ENCODE measurements at regions not wholly inside any gene's neighbourhood (a gene's known extent, or its start where the extent isn't known, plus 50 kb on each side); places are given as distances from the start of the nearest gene placed in this dataset.

DNA sequence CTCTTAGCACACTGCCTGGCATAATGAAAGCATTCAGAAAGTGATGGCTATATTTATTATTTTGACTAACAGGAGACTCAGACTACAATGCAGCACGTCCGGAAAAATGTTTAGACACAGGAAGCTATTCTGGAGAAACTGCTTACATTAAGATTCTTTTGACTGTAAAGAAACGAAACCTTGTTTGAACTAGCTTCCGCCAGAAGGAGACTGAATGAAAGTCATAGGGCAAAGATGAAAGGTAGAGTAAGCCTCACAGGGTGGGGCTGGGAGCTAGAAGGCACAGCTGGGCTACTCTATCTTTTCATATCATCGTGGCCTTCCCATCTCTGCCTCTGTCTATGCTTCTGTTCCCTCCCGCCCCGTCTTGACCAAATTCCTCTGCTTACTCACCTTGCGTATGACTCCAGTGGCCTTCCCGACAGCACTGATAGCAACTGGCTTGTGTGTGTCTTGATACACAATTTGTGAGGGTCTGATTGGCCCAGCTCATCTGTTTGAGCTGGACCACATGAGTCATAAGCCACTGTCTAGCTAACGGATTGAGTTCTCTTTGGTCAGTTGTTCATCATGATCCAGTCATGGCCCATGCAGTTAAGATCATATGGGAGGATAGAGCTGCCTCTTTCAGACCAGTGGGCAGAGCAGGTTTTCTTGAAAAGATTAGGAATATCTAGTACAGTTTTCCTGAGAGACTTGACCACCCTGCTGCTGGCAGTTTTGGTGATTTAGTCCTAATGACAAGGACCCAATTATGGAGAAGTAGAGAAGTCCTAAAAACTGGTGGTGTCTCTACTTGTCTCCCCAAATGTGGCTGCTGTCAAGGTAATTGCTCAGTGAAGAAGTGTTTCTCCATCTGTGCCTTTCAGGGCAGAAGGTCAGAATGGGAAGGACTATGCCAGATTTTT, 151.5 kb upstream of the SLC38A2 start:
- Mint-ChIP-seq H3K4me1 (ENCODE audit: low read depth) (peaks cover 42% of the 10 kb centered on the region), H3K9me3 (ENCODE audit: low read depth) (peaks cover 7% of the 10 kb centered on the region), H3K27ac (ENCODE audit: unreplicated experiment) (peak overlapping the region; percentile 75), H3K36me3 (ENCODE audit: low read depth) (peaks cover 4% of the 10 kb centered on the region), H3K27me3 (ENCODE audit: low read depth) (no peaks in the 10 kb centered on the region), H3K4me3 (ENCODE audit: unreplicated experiment) (peak overlapping the region; percentile 26)
- no peak for DNase-seq (ENCODE audit: low spot score)
- TF ChIP-seq CTCF (IDR thresholded peaks at IDR 0.05) = no peak

- Mint-ChIP-seq H3K27ac (ENCODE audit: unreplicated experiment) (peak overlapping the region; percentile 75), H3K9me3 (ENCODE audit: low read depth) (peaks cover 5% of the 10 kb centered on the region), H3K4me3 (ENCODE audit: unreplicated experiment) (no peak overlapping the region), H3K27me3 (ENCODE audit: low read depth) (no peaks in the 10 kb centered on the region), H3K4me1 (ENCODE audit: low read depth) (peaks cover 48% of the 10 kb centered on the region), H3K36me3 (ENCODE audit: low read depth) (peaks cover 4% of the 10 kb centered on the region)
- DNase-seq (ENCODE audit: low spot score) = no peak
- TF ChIP-seq CTCF (IDR thresholded peaks at IDR 0.05) = no peak
These were observed 150.9 kb upstream of the SLC38A2 start for GRCh38 chr12:46523446-46523845.

DNA sequence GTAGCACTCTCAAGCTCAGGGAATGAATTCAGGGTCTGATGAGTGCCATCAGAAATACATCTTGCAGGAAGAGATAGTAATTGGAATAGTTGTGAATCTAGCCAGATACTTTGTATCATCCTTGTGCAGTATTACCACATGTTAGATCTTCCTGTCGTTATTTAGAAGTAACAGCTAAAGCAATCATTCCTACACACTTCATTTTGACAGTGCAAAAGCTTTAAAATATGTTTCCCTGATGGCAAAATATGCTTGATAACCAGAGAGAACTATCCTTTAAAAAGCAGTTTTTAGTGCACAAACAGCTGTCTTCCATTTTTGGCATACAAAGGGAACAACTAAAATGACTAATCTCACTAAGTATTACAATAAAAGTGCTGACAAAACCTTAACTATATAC, 149.5 kb upstream of the SLC38A2 start:
- TF ChIP-seq CTCF (IDR thresholded peaks at IDR 0.05) = no peak
- peaks cover 62% of the 10 kb centered on the region for H3K4me1 Mint-ChIP-seq (ENCODE audit: low read depth)
- peak overlapping the region; percentile 19 for H3K27ac Mint-ChIP-seq (ENCODE audit: unreplicated experiment)
- H3K27me3 Mint-ChIP-seq (ENCODE audit: low read depth) = no peaks in the 10 kb centered on the region
- no peaks in the 10 kb centered on the region for H3K36me3 Mint-ChIP-seq (ENCODE audit: low read depth)
- DNase-seq (ENCODE audit: low spot score) = no peak
- H3K4me3 Mint-ChIP-seq (ENCODE audit: unreplicated experiment) = no peak overlapping the region
- H3K9me3 Mint-ChIP-seq (ENCODE audit: low read depth) = no peaks in the 10 kb centered on the region

GRCh38 chr12:46521145-46521544, 148.6 kb upstream of the SLC38A2 start:
- TF ChIP-seq CTCF (IDR thresholded peaks at IDR 0.05) = no peak
- no peak overlapping the region for H3K4me3 Mint-ChIP-seq (ENCODE audit: unreplicated experiment)
- H3K36me3 Mint-ChIP-seq (ENCODE audit: low read depth) = no peaks in the 10 kb centered on the region
- H3K27me3 Mint-ChIP-seq (ENCODE audit: low read depth) = no peaks in the 10 kb centered on the region
- H3K9me3 Mint-ChIP-seq (ENCODE audit: low read depth) = no peaks in the 10 kb centered on the region
- no peak overlapping the region for H3K27ac Mint-ChIP-seq (ENCODE audit: unreplicated experiment)
- no peak for DNase-seq (ENCODE audit: low spot score)
- peaks cover 62% of the 10 kb centered on the region for H3K4me1 Mint-ChIP-seq (ENCODE audit: low read depth)

- TF ChIP-seq CTCF (IDR thresholded peaks at IDR 0.05) = no peak
- DNase-seq (ENCODE audit: low spot score) = no peak
- Mint-ChIP-seq H3K4me3 (ENCODE audit: unreplicated experiment) (no peak overlapping the region), H3K9me3 (ENCODE audit: low read depth) (no peaks in the 10 kb centered on the region), H3K27me3 (ENCODE audit: low read depth) (no peaks in the 10 kb centered on the region), H3K27ac (ENCODE audit: unreplicated experiment) (peak overlapping the region; percentile 81), H3K4me1 (ENCODE audit: low read depth) (peaks cover 57% of the 10 kb centered on the region), H3K36me3 (ENCODE audit: low read depth) (no peaks in the 10 kb centered on the region)
These were observed 146.8 kb upstream of the SLC38A2 start for GRCh38 chr12:46519407-46519806.

Data from chondrocyte (in vitro differentiated cells).